ENCODE measurements at regions not wholly inside any gene's neighbourhood (a gene's known extent, or its start where the extent isn't known, plus 50 kb on each side); places are given as distances from the start of the nearest gene placed in this dataset.

GRCh38 chr16:66082424-66082823, 284.1 kb upstream of the CDH5 start:
- no peak for DNase-seq (ENCODE audit: low read depth, low spot score)
- no peak overlapping the region for H3K4me3 Mint-ChIP-seq
- H3K36me3 Mint-ChIP-seq (ENCODE audit: low read depth), result no peaks in the 10 kb centered on the region
- peaks cover 4% of the 10 kb centered on the region for H3K27me3 Mint-ChIP-seq (ENCODE audit: low read depth)
- H3K9me3 Mint-ChIP-seq, result peaks cover 4% of the 10 kb centered on the region
- TF ChIP-seq CTCF (conservative IDR thresholded peaks at IDR 0.05), result no peak
- H3K27ac Mint-ChIP-seq (ENCODE audit: unreplicated experiment), result no peak overlapping the region
- H3K4me1 Mint-ChIP-seq, result no peaks in the 10 kb centered on the region

GRCh38 chr16:66081775-66082366, 284.6 kb upstream of the CDH5 start:
- H3K4me1 Mint-ChIP-seq, result no peaks in the 10 kb centered on the region
- TF ChIP-seq CTCF (conservative IDR thresholded peaks at IDR 0.05), result no peak
- H3K27me3 Mint-ChIP-seq (ENCODE audit: low read depth), result peaks cover 4% of the 10 kb centered on the region
- H3K27ac Mint-ChIP-seq (ENCODE audit: unreplicated experiment), result no peak overlapping the region
- H3K9me3 Mint-ChIP-seq, result peaks cover 4% of the 10 kb centered on the region
- H3K36me3 Mint-ChIP-seq (ENCODE audit: low read depth), result no peaks in the 10 kb centered on the region
- DNase-seq (ENCODE audit: low read depth, low spot score), result no peak
- no peak overlapping the region for H3K4me3 Mint-ChIP-seq

GRCh38 chr16:66079671-66080334, 286.7 kb upstream of the CDH5 start:
- Mint-ChIP-seq H3K36me3 (ENCODE audit: low read depth) (no peaks in the 10 kb centered on the region), H3K4me3 (no peak overlapping the region), H3K4me1 (no peaks in the 10 kb centered on the region), H3K27me3 (ENCODE audit: low read depth) (peaks cover 8% of the 10 kb centered on the region), H3K9me3 (peaks cover 4% of the 10 kb centered on the region), H3K27ac (ENCODE audit: unreplicated experiment) (no peak overlapping the region)
- no peak for TF ChIP-seq CTCF (conservative IDR thresholded peaks at IDR 0.05)
- DNase-seq (ENCODE audit: low read depth, low spot score), result no peak

GRCh38 chr16:66070140-66070917, 296.2 kb upstream of the CDH5 start:
- Mint-ChIP-seq H3K27me3 (ENCODE audit: low read depth) (peaks cover 11% of the 10 kb centered on the region), H3K27ac (ENCODE audit: unreplicated experiment) (no peak overlapping the region), H3K4me1 (no peaks in the 10 kb centered on the region), H3K9me3 (peaks cover 3% of the 10 kb centered on the region), H3K36me3 (ENCODE audit: low read depth) (no peaks in the 10 kb centered on the region), H3K4me3 (no peak overlapping the region)
- no peak for TF ChIP-seq CTCF (conservative IDR thresholded peaks at IDR 0.05)
- DNase-seq (ENCODE audit: low read depth, low spot score), result no peak

GRCh38 chr16:66069587-66069986, 296.9 kb upstream of the CDH5 start:
- Mint-ChIP-seq H3K4me1 (no peaks in the 10 kb centered on the region), H3K9me3 (peaks cover 3% of the 10 kb centered on the region), H3K4me3 (no peak overlapping the region), H3K36me3 (ENCODE audit: low read depth) (no peaks in the 10 kb centered on the region), H3K27ac (ENCODE audit: unreplicated experiment) (no peak overlapping the region), H3K27me3 (ENCODE audit: low read depth) (peaks cover 11% of the 10 kb centered on the region)
- no peak for TF ChIP-seq CTCF (conservative IDR thresholded peaks at IDR 0.05)
- no peak for DNase-seq (ENCODE audit: low read depth, low spot score)
